ENCODE measurements at regions not wholly inside any gene's neighbourhood (a gene's known extent, or its start where the extent isn't known, plus 50 kb on each side); places are given as distances from the start of the nearest gene placed in this dataset.

GRCh38 chr18:27372386-27372785 lies 187.3 kb upstream of the CHST9 start:
- no peak for DNase-seq
- no peak overlapping the region for H4K8ac ChIP-seq (ENCODE audit: low read depth in 2 of 2, low read length in 2 of 2)
- no peaks in the 10 kb centered on the region for H3K79me1 ChIP-seq (ENCODE audit: low read depth in 1 of 2, low read length in 2 of 2)
- no peak overlapping the region for H4K91ac ChIP-seq (ENCODE audit: insufficient read depth, low read depth, low read length)
- no peak overlapping the region for H3K9ac ChIP-seq (ENCODE audit: low read depth, low read length)
- no peak overlapping the region for H3K23ac ChIP-seq (ENCODE audit: low read depth, low read length)
- H2AFZ ChIP-seq (replicated peaks; ENCODE audit: low read length, poor library complexity): no peak overlapping the region
- H2BK5ac ChIP-seq (ENCODE audit: low read depth, low read length, poor library complexity, severe bottlenecking): no peak overlapping the region
- H3K4me1 ChIP-seq (ENCODE audit: control insufficient read depth, insufficient read depth, low read length): no peaks in the 10 kb centered on the region
- H2BK15ac ChIP-seq (ENCODE audit: low read depth, low read length): no peak overlapping the region
- no peak overlapping the region for H2BK120ac ChIP-seq (ENCODE audit: low read depth, low read length)
- 0% methylated on average over 1 of the region's 1 CpG; no CpG with 5 or more reads in 1 of the 2 experiments for WGBS, 2 experiments (ENCODE audit: extremely low coverage in 2 of 2, insufficient read length in 1 of 2)
- no peak for ATAC-seq (ENCODE audit: low read depth)
- H3K9me3 ChIP-seq (ENCODE audit: control insufficient read depth, insufficient read depth, low read length): peaks cover 12% of the 10 kb centered on the region
- ChIA-PET CTCF (no interaction called here), POLR2A (ENCODE audit: unreplicated experiment) (no interaction called here)
- no peak overlapping the region for H3K14ac ChIP-seq (replicated peaks; ENCODE audit: low read depth, low read length)
- H4K5ac ChIP-seq (ENCODE audit: low read depth, low read length): no peak overlapping the region
- in situ Hi-C loops (cut with MboI; ENCODE audit: low sequenced_read_pairs) (no loop called here), intact Hi-C loops (cut with micrococcal nuclease) (no loop called here), dilution Hi-C loops (cut with HindIII; ENCODE audit: low sequenced_read_pairs, unreplicated experiment) (no loop called here)
- H3K56ac ChIP-seq (ENCODE audit: extremely low read depth, insufficient read depth, low read length): no peak overlapping the region
- H2BK20ac ChIP-seq (ENCODE audit: low read depth, low read length): no peak overlapping the region
- no peak overlapping the region for H3K27ac ChIP-seq (ENCODE audit: insufficient read depth, low read length)
- no peak overlapping the region for H3K4me3 ChIP-seq (ENCODE audit: insufficient read depth, low read depth, low read length)
- BruUV-seq (replicated peaks): no TSS peak
- TF ChIP-seq POLR2A (IDR thresholded peaks at IDR 0.05; ENCODE audit: low read depth, low read length): no peak
- no peak for TF ChIP-seq BHLHE40 (IDR thresholded peaks at IDR 0.05; ENCODE audit: low read depth, low read length)
- TF ChIP-seq FOS (IDR thresholded peaks at IDR 0.05; ENCODE audit: low read depth, low read length): no peak
- no peak for TF ChIP-seq NFE2L2 (IDR thresholded peaks at IDR 0.05; ENCODE audit: low read depth, low read length)
- no peak for TF ChIP-seq MAFK (IDR thresholded peaks at IDR 0.05; ENCODE audit: low read depth, low read length)
- TF ChIP-seq RFX5 (IDR thresholded peaks at IDR 0.05; ENCODE audit: low read depth, low read length): no peak
- TF ChIP-seq RCOR1 (IDR thresholded peaks at IDR 0.05; ENCODE audit: insufficient replicate concordance, low read length): no peak
- TF ChIP-seq CTCF (conservative IDR thresholded peaks at IDR 0.05; ENCODE audit: low read depth, low read length): no peak
- no peak for TF ChIP-seq CEBPB (IDR thresholded peaks at IDR 0.05; ENCODE audit: low read depth, low read length)
- no peak for TF ChIP-seq MXI1 (IDR thresholded peaks at IDR 0.05; ENCODE audit: borderline replicate concordance, low read depth, low read length)
- TF ChIP-seq MAZ (IDR thresholded peaks at IDR 0.05; ENCODE audit: borderline replicate concordance, low read depth, low read length): no peak
- no peak overlapping the region for H2AK5ac ChIP-seq (ENCODE audit: low read depth, low read length)
- no peak overlapping the region for H3K4me2 ChIP-seq (ENCODE audit: low read depth, low read length)
- H3K36me3 ChIP-seq (ENCODE audit: control insufficient read depth, insufficient read depth, low read length): no peaks in the 10 kb centered on the region
- no peaks in the 10 kb centered on the region for H4K20me1 ChIP-seq (ENCODE audit: insufficient read depth, low read length)
- H3K27me3 ChIP-seq (ENCODE audit: control insufficient read depth, insufficient read depth, low read length): no peaks in the 10 kb centered on the region
- no peak overlapping the region for H3K4ac ChIP-seq (ENCODE audit: low read depth, low read length)
- no peaks in the 10 kb centered on the region for H3K9me1 ChIP-seq (ENCODE audit: insufficient read depth, low read length)
- H3K18ac ChIP-seq (ENCODE audit: low read depth, low read length): no peak overlapping the region
- H2AK9ac ChIP-seq (replicated peaks; ENCODE audit: low read depth, low read length, poor library complexity): no peak overlapping the region
